ENCODE measurements at regions not wholly inside any gene's neighbourhood (a gene's known extent, or its start where the extent isn't known, plus 50 kb on each side); places are given as distances from the start of the nearest gene placed in this dataset.
A peak's percentile ranks its signal among the peaks of the same experiment; 100 is the strongest.

GRCh38 chr1:244150665-244151064 lies 99.6 kb downstream of the ZBTB18 start:
- H3K4me3 ChIP-seq (ENCODE audit: low read length in 2 of 2): no peak overlapping the region

DNA sequence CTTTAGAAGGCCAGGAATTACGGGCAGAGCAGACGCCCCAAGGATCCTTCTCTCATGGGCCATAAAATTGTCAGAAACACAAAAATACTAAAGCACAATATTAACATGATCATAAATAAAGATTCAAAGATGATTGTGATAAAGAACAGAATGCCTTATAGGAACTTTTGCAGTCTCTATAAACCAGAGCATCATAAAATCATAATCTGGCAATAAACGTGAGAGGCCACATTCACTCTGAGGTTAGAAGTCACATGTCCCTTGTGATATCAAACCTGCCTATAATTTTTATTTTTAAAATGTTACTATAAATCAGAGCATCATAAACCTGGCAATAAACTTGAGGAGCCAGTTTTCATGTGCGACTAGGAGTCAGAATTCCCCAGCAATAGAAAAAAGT lies 100.5 kb downstream of the ZBTB18 start:
- no peak overlapping the region for H2BK15ac ChIP-seq (ENCODE audit: low read length)
- H3K9ac ChIP-seq (ENCODE audit: low read depth, low read length, poor library complexity): no peak overlapping the region
- peaks cover 9 to 11% of the 10 kb centered on the region in 2 donors for H3K4me1 ChIP-seq (ENCODE audit: control insufficient read depth in 2 of 2, insufficient read depth in 1 of 2, low read depth in 1 of 2, low read length in 2 of 2)
- no peak overlapping the region for H4K8ac ChIP-seq (ENCODE audit: low read depth, low read length)
- H2BK5ac ChIP-seq (ENCODE audit: low read length): no peak overlapping the region
- H2AK5ac ChIP-seq (ENCODE audit: low read depth, low read length): no peak overlapping the region
- no peak overlapping the region for H3K23ac ChIP-seq (ENCODE audit: low read depth, low read length, poor library complexity)
- H3K4me2 ChIP-seq (ENCODE audit: insufficient read depth, low read length, poor library complexity, severe bottlenecking): no peak overlapping the region
- H3K27me3 ChIP-seq (ENCODE audit: control insufficient read depth in 3 of 3, insufficient read depth in 3 of 3, low read depth in 1 of 3, low read length in 3 of 3): no peaks in the 10 kb centered on the region
- H3K4me3 ChIP-seq (ENCODE audit: low read length in 2 of 2): no peak overlapping the region
- H4K91ac ChIP-seq (ENCODE audit: low read depth, low read length, poor library complexity): no peak overlapping the region
- H2AFZ ChIP-seq (ENCODE audit: low read length): no peak overlapping the region
- no peak overlapping the region for H2BK12ac ChIP-seq (ENCODE audit: low read length)
- H3K18ac ChIP-seq (ENCODE audit: low read length): no peak overlapping the region
- no peaks in the 10 kb centered on the region for H3K36me3 ChIP-seq (replicated peaks in 1 of 2; ENCODE audit: control insufficient read depth in 2 of 2, insufficient read depth in 2 of 2, low read length in 2 of 2)
- H3K79me1 ChIP-seq (ENCODE audit: low read depth, low read length): no peaks in the 10 kb centered on the region
- no peak overlapping the region for H3K4ac ChIP-seq (ENCODE audit: low read length)
- DNase-seq (ENCODE audit: low spot score): no peak
- H3K27ac ChIP-seq (replicated peaks; ENCODE audit: low read length): no peak overlapping the region
- no CpG with 5 or more reads among the region's 4 CpGs for WGBS, 2 donors (ENCODE audit: extremely low coverage in 2 of 2, insufficient read length in 2 of 2, insufficient replicate concordance in 1 of 2)
- H3K14ac ChIP-seq (ENCODE audit: low read length): no peak overlapping the region
- H3K9me3 ChIP-seq (replicated peaks in 1 of 2; ENCODE audit: control insufficient read depth in 2 of 2, insufficient read depth in 1 of 2, low read depth in 1 of 2, low read length in 2 of 2): no peaks in the 10 kb centered on the region
- no peak overlapping the region for H2BK120ac ChIP-seq (ENCODE audit: low read depth, low read length)

More at GRCh38 chr1:244150665-244151064, 99.6 kb downstream of the ZBTB18 start:
- Histone ChIP-seq H3K9ac (ENCODE audit: low read depth, low read length, poor library complexity) (no peak overlapping the region), H3K4me1 (ENCODE audit: control insufficient read depth in 2 of 2, insufficient read depth in 1 of 2, low read depth in 1 of 2, low read length in 2 of 2) (peaks cover 8 to 9% of the 10 kb centered on the region in 2 donors), H2AFZ (ENCODE audit: low read length) (peak overlapping the region; percentile 66), H3K79me1 (ENCODE audit: low read depth, low read length) (no peaks in the 10 kb centered on the region), H2BK5ac (ENCODE audit: low read length) (no peak overlapping the region), H4K8ac (ENCODE audit: low read depth, low read length) (no peak overlapping the region), H3K4me2 (ENCODE audit: insufficient read depth, low read length, poor library complexity, severe bottlenecking) (no peak overlapping the region), H3K23ac (ENCODE audit: low read depth, low read length, poor library complexity) (no peak overlapping the region), H3K27ac (replicated peaks; ENCODE audit: low read length) (no peak overlapping the region), H3K18ac (ENCODE audit: low read length) (no peak overlapping the region), H3K27me3 (ENCODE audit: control insufficient read depth in 3 of 3, insufficient read depth in 3 of 3, low read depth in 1 of 3, low read length in 3 of 3) (no peaks in the 10 kb centered on the region), H2BK15ac (ENCODE audit: low read length) (no peak overlapping the region), H3K36me3 (replicated peaks in 1 of 2; ENCODE audit: control insufficient read depth in 2 of 2, insufficient read depth in 2 of 2, low read length in 2 of 2) (no peaks in the 10 kb centered on the region), H2AK5ac (ENCODE audit: low read depth, low read length) (peak overlapping the region; percentile 2), H2BK120ac (ENCODE audit: low read depth, low read length) (no peak overlapping the region), H4K91ac (ENCODE audit: low read depth, low read length, poor library complexity) (no peak overlapping the region), H2BK12ac (ENCODE audit: low read length) (no peak overlapping the region), H3K14ac (ENCODE audit: low read length) (no peak overlapping the region), H3K4ac (ENCODE audit: low read length) (no peak overlapping the region), H3K9me3 (replicated peaks in 1 of 2; ENCODE audit: control insufficient read depth in 2 of 2, insufficient read depth in 1 of 2, low read depth in 1 of 2, low read length in 2 of 2) (no peaks in the 10 kb centered on the region)
- WGBS, 2 donors (ENCODE audit: extremely low coverage in 2 of 2, insufficient read length in 2 of 2, insufficient replicate concordance in 1 of 2): no CpG with 5 or more reads among the region's 4 CpGs
- DNase-seq (ENCODE audit: low spot score): no peak

DNA sequence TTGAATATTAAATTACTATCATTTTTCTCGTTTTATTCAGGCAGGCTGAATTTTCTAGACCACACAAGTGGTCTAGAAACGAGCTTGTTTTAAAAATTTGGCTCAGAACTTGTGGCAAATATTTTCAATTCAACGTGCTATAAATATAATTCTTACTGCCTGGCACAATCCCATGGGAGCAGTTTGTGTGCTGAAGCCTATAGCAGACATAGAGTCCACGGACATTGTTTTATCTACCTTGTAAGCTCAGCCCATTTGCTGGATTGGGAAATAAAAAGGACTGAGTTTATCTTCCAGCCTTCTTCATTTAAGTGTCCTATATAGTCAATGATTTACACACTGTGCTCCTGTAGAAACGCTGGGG lies 103.4 kb downstream of the ZBTB18 start:
- H2BK15ac ChIP-seq (ENCODE audit: low read length): no peak overlapping the region
- no peak overlapping the region for H4K8ac ChIP-seq (ENCODE audit: low read depth, low read length)
- H3K79me1 ChIP-seq (ENCODE audit: low read depth, low read length): no peaks in the 10 kb centered on the region
- H3K4me1 ChIP-seq (ENCODE audit: control insufficient read depth in 2 of 2, insufficient read depth in 1 of 2, low read depth in 1 of 2, low read length in 2 of 2): peaks cover 11 to 16% of the 10 kb centered on the region in 2 donors
- no peak overlapping the region for H3K9ac ChIP-seq (ENCODE audit: low read depth, low read length, poor library complexity)
- no peak overlapping the region for H3K18ac ChIP-seq (ENCODE audit: low read length)
- H4K91ac ChIP-seq (ENCODE audit: low read depth, low read length, poor library complexity): no peak overlapping the region
- H3K4me3 ChIP-seq (ENCODE audit: low read length in 2 of 2): no peak overlapping the region
- DNase-seq (ENCODE audit: low spot score): no peak
- no peak overlapping the region for H3K23ac ChIP-seq (ENCODE audit: low read depth, low read length, poor library complexity)
- no peak overlapping the region for H3K27ac ChIP-seq (replicated peaks; ENCODE audit: low read length)
- H2BK120ac ChIP-seq (ENCODE audit: low read depth, low read length): no peak overlapping the region
- H2AK5ac ChIP-seq (ENCODE audit: low read depth, low read length): no peak overlapping the region
- H3K4me2 ChIP-seq (ENCODE audit: insufficient read depth, low read length, poor library complexity, severe bottlenecking): no peak overlapping the region
- no peak overlapping the region for H2BK12ac ChIP-seq (ENCODE audit: low read length)
- no peaks in the 10 kb centered on the region for H3K9me3 ChIP-seq (replicated peaks in 1 of 2; ENCODE audit: control insufficient read depth in 2 of 2, insufficient read depth in 1 of 2, low read depth in 1 of 2, low read length in 2 of 2)
- no CpG with 5 or more reads among the region's 5 CpGs for WGBS, 2 donors (ENCODE audit: extremely low coverage in 2 of 2, insufficient read length in 2 of 2, insufficient replicate concordance in 1 of 2)
- no peak overlapping the region for H2BK5ac ChIP-seq (ENCODE audit: low read length)
- H3K36me3 ChIP-seq (replicated peaks in 1 of 2; ENCODE audit: control insufficient read depth in 2 of 2, insufficient read depth in 2 of 2, low read length in 2 of 2): no peaks in the 10 kb centered on the region
- no peak overlapping the region for H2AFZ ChIP-seq (ENCODE audit: low read length)
- H3K14ac ChIP-seq (ENCODE audit: low read length): no peak overlapping the region
- H3K27me3 ChIP-seq (ENCODE audit: control insufficient read depth in 3 of 3, insufficient read depth in 3 of 3, low read depth in 1 of 3, low read length in 3 of 3): no peaks in the 10 kb centered on the region
- H3K4ac ChIP-seq (ENCODE audit: low read length): no peak overlapping the region

DNA sequence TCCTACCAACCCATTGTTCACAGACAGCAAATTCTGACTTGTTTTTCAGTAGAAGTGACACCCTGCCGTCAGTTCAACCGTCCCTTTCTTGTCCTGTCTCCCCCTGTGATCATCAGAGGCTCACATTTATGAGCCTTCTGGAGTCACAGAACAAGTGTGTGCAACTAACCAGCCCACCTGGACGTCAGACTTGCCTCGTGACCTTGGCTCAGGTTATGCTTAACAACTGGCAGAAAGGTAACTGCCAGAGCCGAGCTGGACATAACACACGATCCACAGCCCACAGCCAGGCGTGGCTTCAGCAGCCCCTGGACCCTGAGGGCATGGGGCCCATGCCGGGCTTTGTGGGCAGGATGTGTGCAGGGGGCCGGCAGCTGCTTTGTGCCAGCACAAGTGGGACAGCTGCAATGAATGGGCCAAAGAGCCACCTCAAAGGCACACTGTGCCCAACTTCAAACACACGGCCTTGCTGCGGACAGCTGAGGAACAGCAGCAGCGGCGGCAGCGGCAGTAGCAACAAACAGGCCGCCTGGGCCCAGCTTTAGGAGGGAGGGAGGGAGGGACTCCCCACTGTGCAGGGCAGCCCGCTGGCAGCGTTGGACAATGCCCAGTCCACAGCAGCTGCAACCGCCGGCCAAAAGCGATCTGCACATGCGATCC lies 103.9 kb downstream of the ZBTB18 start:
- H3K18ac ChIP-seq (ENCODE audit: low read length): peak overlapping the region; percentile 79
- H2BK5ac ChIP-seq (ENCODE audit: low read length): no peak overlapping the region
- H2BK12ac ChIP-seq (ENCODE audit: low read length): peak overlapping the region; percentile 30
- H2AK5ac ChIP-seq (ENCODE audit: low read depth, low read length): no peak overlapping the region
- peak overlapping the region; percentile 31 for H2AFZ ChIP-seq (ENCODE audit: low read length)
- no peak overlapping the region for H3K9ac ChIP-seq (ENCODE audit: low read depth, low read length, poor library complexity)
- no peak overlapping the region for H3K14ac ChIP-seq (ENCODE audit: low read length)
- H3K27ac ChIP-seq (replicated peaks; ENCODE audit: low read length): no peak overlapping the region
- peak overlapping the region; percentile 37 for H2BK120ac ChIP-seq (ENCODE audit: low read depth, low read length)
- H3K9me3 ChIP-seq (replicated peaks in 1 of 2; ENCODE audit: control insufficient read depth in 2 of 2, insufficient read depth in 1 of 2, low read depth in 1 of 2, low read length in 2 of 2): no peaks in the 10 kb centered on the region
- DNase-seq (ENCODE audit: low spot score): peak; percentile 27
- no CpG with 5 or more reads among the region's 21 CpGs for WGBS, 2 donors (ENCODE audit: extremely low coverage in 2 of 2, insufficient read length in 2 of 2, insufficient replicate concordance in 1 of 2)
- H3K4me2 ChIP-seq (ENCODE audit: insufficient read depth, low read length, poor library complexity, severe bottlenecking): no peak overlapping the region
- no peak overlapping the region for H3K23ac ChIP-seq (ENCODE audit: low read depth, low read length, poor library complexity)
- H3K4me1 ChIP-seq (ENCODE audit: control insufficient read depth in 2 of 2, insufficient read depth in 1 of 2, low read depth in 1 of 2, low read length in 2 of 2): peaks cover 11 to 17% of the 10 kb centered on the region in 2 donors
- H3K4ac ChIP-seq (ENCODE audit: low read length): no peak overlapping the region
- no peaks in the 10 kb centered on the region for H3K27me3 ChIP-seq (ENCODE audit: control insufficient read depth in 3 of 3, insufficient read depth in 3 of 3, low read depth in 1 of 3, low read length in 3 of 3)
- no peaks in the 10 kb centered on the region for H3K36me3 ChIP-seq (replicated peaks in 1 of 2; ENCODE audit: control insufficient read depth in 2 of 2, insufficient read depth in 2 of 2, low read length in 2 of 2)
- no peaks in the 10 kb centered on the region for H3K79me1 ChIP-seq (ENCODE audit: low read depth, low read length)
- H3K4me3 ChIP-seq (ENCODE audit: low read length in 2 of 2): no peak overlapping the region
- H4K8ac ChIP-seq (ENCODE audit: low read depth, low read length): no peak overlapping the region
- peak overlapping the region; percentile 5 for H4K91ac ChIP-seq (ENCODE audit: low read depth, low read length, poor library complexity)
- H2BK15ac ChIP-seq (ENCODE audit: low read length): peak overlapping the region; percentile 42
